K562 (cell line): ENCODE measurements at regions not wholly inside any gene's neighbourhood (a gene's known extent, or its start where the extent isn't known, plus 50 kb on each side); places are given as distances from the start of the nearest gene placed in this dataset.

Experiments used
- ATAC-seq: fragments of 200-7000 bp; cut with Tn5 transposase; 3 replicates; pipeline ENCODE4 v1.9.1; 2020; ENCODE audit warnings: moderate library complexity
- BruUV-seq: library from RNA; stranded (reverse); fragments of 400-500 nt; replicated peaks from 2 replicates; lab custom pipeline; 2021; lab: Mats Ljungman, UMichigan
- CTCF ChIA-PET: fragments of 300-600 bp; formaldehyde crosslinking; extraction: SDS; loops from one replicate; lab custom pipeline; 2021; ENCODE audit warnings: low intra/inter-chr PET ratio; lab: Yijun Ruan, JAX
- POLR2A ChIA-PET: fragments of 300-600, 350-650 bp; sonication (Branson Sonifier 250); formaldehyde crosslinking; extraction: SDS; loops from one replicate; lab custom pipeline; 2021; ENCODE audit warnings: antibody characterized with exemption, inconsistent platforms; lab: Yijun Ruan, JAX
- DNase-seq, 4 experiments: peaks; one replicate each; pipeline versions ENCODE4 v3.0.0 to v3.0.0-alpha.2; 2011 to 2018; ENCODE audit warnings: low spot score in 3 of 4, mixed read lengths in 3 of 4; ENCODE audit errors: extremely low read depth in 1 of 4
- FAIRE-seq: peaks from 2 replicates; lab custom pipeline; 2011; peaks lifted over from hg19 to GRCh38; lab: Jason Lieb, UNC
- H2AFZ ChIP-seq: 2 replicates; pipeline ENCODE4 v1.6.0; 2011; ENCODE audit warnings: low read depth, low read length, control low read depth, inconsistent platforms
- H3K27ac ChIP-seq: fragments of 200-600 bp; 3 replicates; pipeline ENCODE4 v1.8.0; 2011; ENCODE audit warnings: low read depth, mild to moderate bottlenecking, control low read depth, inconsistent platforms, low read length, moderate library complexity, mixed read lengths; ENCODE audit errors: extremely low read depth
- H3K27me3 ChIP-seq, 2 experiments: fragments of 300-600 bp in 1 of 2; 2 replicates in 1 of 2; 3 replicates in 1 of 2; pipeline versions ENCODE4 v1.6.0 to v1.8.0; 2011; ENCODE audit warnings: inconsistent platforms in 2 of 2, low read length in 2 of 2, mild to moderate bottlenecking in 1 of 2, mixed read lengths in 1 of 2, moderate library complexity in 1 of 2; ENCODE audit not compliant: control insufficient read depth in 2 of 2, insufficient read depth in 2 of 2
- H3K36me3 ChIP-seq: fragments of 300-600 bp; 3 replicates; pipeline ENCODE4 v1.8.0; 2011; ENCODE audit warnings: mild to moderate bottlenecking, low read length, inconsistent platforms; ENCODE audit not compliant: control insufficient read depth, insufficient read depth
- H3K4me1 ChIP-seq, 2 experiments: fragments of 200-600 bp in 1 of 2; replicated peaks in 1 of 2; 2 replicates in 1 of 2; 3 replicates in 1 of 2; pipeline versions ENCODE4 v1.5.1 to v1.8.0; 2011; ENCODE audit warnings: inconsistent platforms in 2 of 2, low read length in 2 of 2, mild to moderate bottlenecking in 1 of 2, mixed read lengths in 1 of 2, moderate library complexity in 1 of 2; ENCODE audit not compliant: control insufficient read depth in 2 of 2, insufficient read depth in 2 of 2
- H3K4me2 ChIP-seq: 2 replicates; pipeline ENCODE4 v1.6.1; 2011; ENCODE audit warnings: low read length, control low read depth, inconsistent platforms, mixed read lengths; ENCODE audit not compliant: insufficient read depth
- H3K4me3 ChIP-seq: fragments of 200-600 bp; sonication (generic), shearing (Covaris generic); 2 replicates; pipeline ENCODE4 v1.5.1; 2016; ENCODE audit warnings: control low read depth, inconsistent platforms
- H3K79me2 ChIP-seq: fragments of 200-600 bp; 3 replicates; pipeline ENCODE4 v1.8.0; 2011; ENCODE audit warnings: low read length, inconsistent platforms; ENCODE audit not compliant: control insufficient read depth, insufficient read depth
- H3K9ac ChIP-seq, 2 experiments: 2 replicates each; pipeline versions ENCODE4 v1.6.0 to v1.6.1; 2011; ENCODE audit warnings: low read depth in 2 of 2, low read length in 2 of 2, control low read depth in 1 of 2, inconsistent platforms in 1 of 2, mild to moderate bottlenecking in 1 of 2, mixed read lengths in 1 of 2; ENCODE audit not compliant: insufficient read depth in 1 of 2
- H3K9me1 ChIP-seq: one replicate; pipeline ENCODE4 v1.6.0; 2011; ENCODE audit warnings: inconsistent platforms, mild to moderate bottlenecking, low read length, moderate library complexity; ENCODE audit not compliant: control insufficient read depth, insufficient read depth
- H3K9me3 ChIP-seq: replicated peaks from 2 replicates; pipeline ENCODE4 v1.5.1; 2011; ENCODE audit warnings: low read depth, low read length, inconsistent platforms; ENCODE audit not compliant: control insufficient read depth, insufficient read depth
- H4K20me1 ChIP-seq: replicated peaks from 2 replicates; pipeline ENCODE4 v1.6.1; 2011; ENCODE audit warnings: low read length, inconsistent platforms, mixed read lengths; ENCODE audit not compliant: control insufficient read depth, insufficient read depth
- ADNP ChIP-seq: fragments of 200-800 bp; sonication (Bioruptor generic); IDR thresholded peaks from 2 replicates; pipeline ENCODE4 v1.6.1; 2016; ENCODE audit warnings: missing genetic modification characterization, missing compliant biosample characterization
- BRF1 ChIP-seq: IDR thresholded peaks from 3 replicates; pipeline ENCODE4 v1.6.1; 2011; ENCODE audit warnings: borderline replicate concordance, mild to moderate bottlenecking; ENCODE audit not compliant: insufficient read length; ENCODE audit errors: extremely low read depth
- E2F3 ChIP-seq: fragments of 250-450 bp; sonication (Bioruptor Pico); IDR thresholded peaks from 2 replicates; pipeline ENCODE4 v1.4.0; 2020; ENCODE audit warnings: mild to moderate bottlenecking
- EP300 ChIP-seq: IDR thresholded peaks from 2 replicates; pipeline ENCODE4 v1.6.1; 2012; ENCODE audit warnings: low read length, improper control_type of control experiment
- FOXK2 ChIP-seq, 2 experiments: fragments of 450-650 bp; IDR thresholded peaks in 1 of 2; conservative IDR thresholded peaks in 1 of 2; 2 replicates each; pipeline ENCODE4 v1.6.1; 2016; ENCODE audit warnings: low read depth in 2 of 2, mild to moderate bottlenecking in 1 of 2
- HCFC1 ChIP-seq: IDR thresholded peaks from 2 replicates; pipeline ENCODE4 v1.6.1; 2012; ENCODE audit warnings: low read depth, low read length, improper control_type of control experiment
- OTX1 ChIP-seq: fragments of 450-650 bp; formaldehyde crosslinking; IDR thresholded peaks from 2 replicates; pipeline ENCODE4 v1.4.0; 2022; ENCODE audit warnings: mild to moderate bottlenecking
- PKNOX1 ChIP-seq: fragments of 450-650 bp; IDR thresholded peaks from 2 replicates; pipeline ENCODE4 v1.6.1; 2016
- USF1 ChIP-seq: sonication (generic); formaldehyde crosslinking; IDR thresholded peaks from 2 replicates; pipeline ENCODE4 v1.9.0; 2022; ENCODE audit warnings: mild to moderate bottlenecking, missing genetic modification reagents
- ZBTB40 ChIP-seq, 2 experiments: fragments of 450-650 bp in 1 of 2; sonication (generic) in 1 of 2; formaldehyde crosslinking in 1 of 2; IDR thresholded peaks; 2 replicates each; pipeline versions ENCODE4 v1.7.1 to v1.9.0; 2016 to 2022; ENCODE audit warnings: inconsistent platforms in 1 of 2, mild to moderate bottlenecking in 1 of 2, missing genetic modification reagents in 1 of 2
- WGBS: fragments of 100-300 bp; shearing (Covaris generic); methylation state at CpG from one replicate; pipeline ENCODE4 v1.1.6; 2016; ENCODE audit warnings: low coverage, mixed read lengths; ENCODE audit not compliant: insufficient coverage; ENCODE audit errors: missing lambda C conversion rate; 5-methylcytosine and 5-hydroxymethylcytosine counted together
- in situ Hi-C: fragments of 300-500 bp; cut with MboI; formaldehyde crosslinking; loops from 4 replicates; pipeline ENCODE4 v1.15.0; 2018; ENCODE audit warnings: inconsistent platforms, mixed read lengths
- intact Hi-C: fragments of 100-400 bp; cut with micrococcal nuclease; formaldehyde crosslinking; loops from 2 replicates; pipeline ENCODE4 v1.14.2; 2022

GRCh38 chr1:212532469-212533147, 76.0 kb upstream of the ATF3 start:
- peaks cover 11 to 17% of the 10 kb centered on the region in 2 experiments; a peak in 4 of 5 replicates for H3K27me3 ChIP-seq
- no peaks in the 10 kb centered on the region for H3K9me1 ChIP-seq
- no peak; the same call in 2 of the 3 replicates for ATAC-seq
- H3K27ac ChIP-seq = no peak overlapping the region
- FAIRE-seq = no peak
- 2% methylated on average over 6 of the region's 6 CpGs for WGBS
- no peaks in the 10 kb centered on the region for H3K4me1 ChIP-seq
- H3K4me2 ChIP-seq = no peak overlapping the region
- no TSS peak for BruUV-seq
- H3K79me2 ChIP-seq = no peaks in the 10 kb centered on the region
- no peaks in the 10 kb centered on the region for H3K36me3 ChIP-seq
- H3K9me3 ChIP-seq = no peaks in the 10 kb centered on the region
- in situ Hi-C loops (no loop called here), intact Hi-C loops (no loop called here)
- no peak overlapping the region for H3K4me3 ChIP-seq
- no peak overlapping the region for H3K9ac ChIP-seq
- H4K20me1 ChIP-seq = no peaks in the 10 kb centered on the region
- CTCF ChIA-PET = no interaction called here
- H2AFZ ChIP-seq = no peak overlapping the region
- DNase-seq = no peak
- POLR2A ChIA-PET = interaction anchor here (0.6 to 1.6 kb wide), 3 partner anchors 9 to 76 kb away, joined by 3 to 4 read pairs (median 4); partner anchors contain the start of gene ATF3
- TF ChIP-seq BRF1 (no peak), OTX1 (CRISPR knock-in tag) (no peak), EP300 (peak; percentile 17; the same call in 1 of the 2 replicates), ADNP (no peak), E2F3 (CRISPR knock-in tag) (no peak), USF1 (no peak), ZBTB40 (IDR thresholded peaks at IDR 0.05) (no peak), ZBTB40 (CRISPR knock-in tag; IDR thresholded peaks at IDR 0.05) (no peak), HCFC1 (no peak), PKNOX1 (0 out of 2 replicates have a peak, but pooled peaks have one; percentile 19), FOXK2 (conservative IDR thresholded peaks at IDR 0.05 in 1 of 2, IDR thresholded peaks at IDR 0.05 in 1 of 2; ENCODE audit: low read depth in 2 of 2) (0 out of 4 replicates have a peak, but pooled peaks of 1 of the 2 experiments have one; percentile 18)
